Neural crest cell (in vitro differentiated cells): ENCODE measurements at regions not wholly inside any gene's neighbourhood (a gene's known extent, or its start where the extent isn't known, plus 50 kb on each side); places are given as distances from the start of the nearest gene placed in this dataset.

Experiments
- DNase-seq: peaks from one replicate; pipeline ENCODE4 v3.0.0; 2021; ENCODE audit warnings: low read depth, mixed read lengths, low spot score
- H3K27ac Mint-ChIP-seq: one replicate; pipeline ENCODE4 v1.8.0; 2021; ENCODE audit warnings: mild to moderate bottlenecking, mixed read lengths; ENCODE audit not compliant: unreplicated experiment
- H3K27me3 Mint-ChIP-seq: 2 replicates; pipeline ENCODE4 v1.8.0; 2021; ENCODE audit warnings: low read depth, mild to moderate bottlenecking, mixed read lengths
- H3K36me3 Mint-ChIP-seq: 2 replicates; pipeline ENCODE4 v1.8.0; 2021; ENCODE audit warnings: low read depth, mild to moderate bottlenecking, mixed read lengths
- H3K4me1 Mint-ChIP-seq: 2 replicates; pipeline ENCODE4 v1.8.0; 2021; ENCODE audit warnings: mixed read lengths
- H3K4me3 Mint-ChIP-seq: one replicate; pipeline ENCODE4 v1.8.0; 2021; ENCODE audit warnings: mild to moderate bottlenecking, mixed read lengths
- H3K9me3 Mint-ChIP-seq: 2 replicates; pipeline ENCODE4 v1.8.0; 2021; ENCODE audit warnings: mixed read lengths
- CTCF ChIP-seq: fragments of 200-600 bp; sonication (generic); conservative IDR thresholded peaks from 2 replicates; pipeline ENCODE4 v1.5.0; 2021; ENCODE audit warnings: antibody characterized with exemption, mild to moderate bottlenecking

- no peak overlapping the region for H3K4me3 Mint-ChIP-seq
- no peaks in the 10 kb centered on the region for H3K36me3 Mint-ChIP-seq
- no peaks in the 10 kb centered on the region for H3K27me3 Mint-ChIP-seq
- no peaks in the 10 kb centered on the region for H3K9me3 Mint-ChIP-seq
- DNase-seq: no peak
- TF ChIP-seq CTCF: no peak
- peaks cover 16% of the 10 kb centered on the region for H3K4me1 Mint-ChIP-seq
- no peak overlapping the region for H3K27ac Mint-ChIP-seq
Observed at GRCh38 chr12:66859751-66860440, 181.0 kb upstream of the GRIP1 start.

DNA sequence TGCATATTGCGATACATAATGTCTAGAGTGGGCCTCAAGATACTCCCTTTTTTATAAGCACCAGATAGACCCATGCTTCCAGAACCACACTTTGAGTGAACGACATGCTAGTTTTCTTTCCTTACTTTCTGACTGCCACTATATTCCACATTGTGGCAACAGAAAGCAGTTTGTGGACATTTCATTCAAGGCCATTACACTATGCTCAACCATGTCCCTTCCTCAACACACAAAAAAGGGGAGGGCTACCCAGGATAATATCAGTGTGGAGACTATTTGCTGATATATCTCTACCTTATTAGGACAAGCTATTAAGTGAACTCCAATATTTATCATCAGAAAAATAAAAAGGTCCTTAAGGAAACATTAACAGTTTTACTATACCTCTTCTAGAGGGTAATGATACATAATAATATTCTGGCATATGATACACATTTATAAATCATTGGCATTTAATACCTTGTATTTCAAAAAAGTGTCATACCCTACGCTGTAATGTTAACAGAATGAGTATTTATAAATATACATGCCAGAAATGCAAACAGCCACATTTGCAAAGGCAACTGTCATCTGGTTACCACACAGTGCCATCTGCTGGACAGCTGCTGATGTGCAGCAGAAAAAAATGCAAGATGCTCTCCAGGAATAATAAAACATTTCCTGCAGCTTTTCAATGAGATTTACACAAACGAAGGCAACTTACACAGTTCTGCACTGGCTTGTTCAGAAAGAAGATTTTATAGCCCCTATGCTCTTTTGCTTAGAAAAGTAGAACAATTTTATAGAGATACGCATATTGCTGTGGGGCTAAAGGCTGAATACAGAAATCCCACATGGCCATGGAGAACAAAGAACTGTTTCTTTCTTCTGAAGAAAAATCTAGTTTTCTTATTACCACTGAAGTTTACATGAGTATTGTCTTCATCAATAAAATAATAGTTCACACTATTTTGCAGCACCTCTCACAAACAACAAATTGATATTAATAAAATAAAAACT lies 182.2 kb upstream of the GRIP1 start:
- TF ChIP-seq CTCF: peak; percentile 95
- H3K4me3 Mint-ChIP-seq: no peak overlapping the region
- no peak overlapping the region for H3K27ac Mint-ChIP-seq
- H3K27me3 Mint-ChIP-seq: no peaks in the 10 kb centered on the region
- no peaks in the 10 kb centered on the region for H3K9me3 Mint-ChIP-seq
- H3K4me1 Mint-ChIP-seq: peaks cover 16% of the 10 kb centered on the region
- no peaks in the 10 kb centered on the region for H3K36me3 Mint-ChIP-seq
- peak; percentile 68 for DNase-seq

- TF ChIP-seq CTCF: no peak
- H3K27ac Mint-ChIP-seq: no peak overlapping the region
- peaks cover 16% of the 10 kb centered on the region for H3K4me1 Mint-ChIP-seq
Observed at GRCh38 chr12:66862356-66862985, 183.6 kb upstream of the GRIP1 start.

DNA sequence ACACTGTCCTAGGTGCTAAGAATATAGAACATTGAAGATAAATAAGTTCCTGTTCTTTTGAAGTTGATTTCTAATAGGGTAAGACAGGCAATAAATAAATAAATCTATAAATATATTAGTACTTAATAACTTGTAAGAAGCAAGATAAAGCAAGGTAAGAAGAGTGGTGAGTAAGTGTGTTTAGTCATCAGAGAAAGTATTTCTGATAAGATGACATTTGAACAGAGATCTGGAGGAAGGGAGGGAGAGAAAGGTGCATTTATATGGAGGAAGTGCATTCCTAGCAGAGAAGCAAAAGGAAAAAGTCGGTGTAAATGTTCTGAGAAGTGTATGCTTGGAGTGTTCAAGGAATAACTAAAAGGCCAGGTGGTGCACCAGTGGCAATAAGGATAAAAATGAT lies 184.4 kb upstream of the GRIP1 start:
- Mint-ChIP-seq H3K4me3 (no peak overlapping the region), H3K4me1 (peaks cover 16% of the 10 kb centered on the region), H3K27me3 (no peaks in the 10 kb centered on the region), H3K9me3 (no peaks in the 10 kb centered on the region), H3K36me3 (no peaks in the 10 kb centered on the region), H3K27ac (no peak overlapping the region)
- no peak for DNase-seq
- TF ChIP-seq CTCF: no peak

More at GRCh38 chr12:66862356-66862985, 183.6 kb upstream of the GRIP1 start:
- H3K36me3 Mint-ChIP-seq: no peaks in the 10 kb centered on the region
- H3K4me3 Mint-ChIP-seq: no peak overlapping the region
- H3K27me3 Mint-ChIP-seq: no peaks in the 10 kb centered on the region
- H3K9me3 Mint-ChIP-seq: no peaks in the 10 kb centered on the region
- no peak for DNase-seq

GRCh38 chr12:66877925-66878324 lies 199.0 kb upstream of the GRIP1 start:
- TF ChIP-seq CTCF: no peak
- H3K36me3 Mint-ChIP-seq: no peaks in the 10 kb centered on the region
- H3K27me3 Mint-ChIP-seq: no peaks in the 10 kb centered on the region
- no peak overlapping the region for H3K27ac Mint-ChIP-seq
- H3K4me3 Mint-ChIP-seq: no peak overlapping the region
- peaks cover 17% of the 10 kb centered on the region for H3K4me1 Mint-ChIP-seq
- no peaks in the 10 kb centered on the region for H3K9me3 Mint-ChIP-seq
- no peak for DNase-seq
